ENCODE measurements at regions not wholly inside any gene's neighbourhood (a gene's known extent, or its start where the extent isn't known, plus 50 kb on each side); places are given as distances from the start of the nearest gene placed in this dataset.
"Not testable (repeated sequence)": the region's sequence is repeated elsewhere in the genome, so short reads cannot be mapped to it uniquely, and the experiment has no call there.

- 70% methylated on average over 2 of the region's 2 CpGs for WGBS
- Histone ChIP-seq H3K27ac (ENCODE audit: low read depth in 1 of 2, low read length in 1 of 2) (no peak overlapping the region), H3K4me1 (ENCODE audit: control insufficient read depth in 2 of 2, insufficient read depth in 2 of 2, low read length in 2 of 2) (no peaks in the 10 kb centered on the region), H3K36me3 (ENCODE audit: control insufficient read depth in 2 of 2, insufficient read depth in 2 of 2, low read length in 1 of 2) (no peaks in the 10 kb centered on the region), H3K9me3 (ENCODE audit: control insufficient read depth in 2 of 2, insufficient read depth in 1 of 2, low read length in 1 of 2) (no peaks in the 10 kb centered on the region), H3K4me3 (ENCODE audit: low read length in 2 of 2) (no peak overlapping the region), H3K27me3 (ENCODE audit: control insufficient read depth in 2 of 2, insufficient read depth in 1 of 2, low read length in 1 of 2) (no peaks in the 10 kb centered on the region)
- no peak for DNase-seq (ENCODE audit: low read depth in 6 of 9, low spot score in 9 of 9)
Observed at GRCh38 chr6:160883560-160883959, 108.0 kb upstream of the MAP3K4 start.

GRCh38 chr6:160883999-160884398, 107.6 kb upstream of the MAP3K4 start:
- no peaks in the 10 kb centered on the region for H3K4me1 ChIP-seq (ENCODE audit: control insufficient read depth in 2 of 2, insufficient read depth in 2 of 2, low read length in 2 of 2)
- H3K4me3 ChIP-seq (ENCODE audit: low read length in 2 of 2), result no peak overlapping the region
- H3K27me3 ChIP-seq (ENCODE audit: control insufficient read depth in 2 of 2, insufficient read depth in 1 of 2, low read length in 1 of 2), result no peaks in the 10 kb centered on the region
- 89% methylated on average over 4 of the region's 4 CpGs for WGBS
- no peaks in the 10 kb centered on the region for H3K36me3 ChIP-seq (ENCODE audit: control insufficient read depth in 2 of 2, insufficient read depth in 2 of 2, low read length in 1 of 2)
- DNase-seq (ENCODE audit: low read depth in 6 of 9, low spot score in 9 of 9), result no peak
- H3K9me3 ChIP-seq (ENCODE audit: control insufficient read depth in 2 of 2, insufficient read depth in 1 of 2, low read length in 1 of 2), result no peaks in the 10 kb centered on the region
- no peak overlapping the region for H3K27ac ChIP-seq (ENCODE audit: low read depth in 1 of 2, low read length in 1 of 2)

- H3K27ac ChIP-seq (ENCODE audit: low read depth in 1 of 2, low read length in 1 of 2); H3K36me3 ChIP-seq (ENCODE audit: control insufficient read depth in 2 of 2, insufficient read depth in 2 of 2, low read length in 1 of 2); H3K9me3 ChIP-seq (ENCODE audit: control insufficient read depth in 2 of 2, insufficient read depth in 1 of 2, low read length in 1 of 2); H3K4me3 ChIP-seq (ENCODE audit: low read length in 2 of 2); H3K4me1 ChIP-seq (ENCODE audit: control insufficient read depth in 2 of 2, insufficient read depth in 2 of 2, low read length in 2 of 2); H3K27me3 ChIP-seq (ENCODE audit: control insufficient read depth in 2 of 2, insufficient read depth in 1 of 2, low read length in 1 of 2); DNase-seq (ENCODE audit: low read depth in 6 of 9, low spot score in 9 of 9): not testable (repeated sequence)
- WGBS, result 70% methylated on average over 1 of the region's 1 CpG
Observed at GRCh38 chr6:160889148-160889547, 102.4 kb upstream of the MAP3K4 start.

- no peaks in the 10 kb centered on the region for H3K4me1 ChIP-seq (ENCODE audit: control insufficient read depth in 2 of 2, insufficient read depth in 2 of 2, low read length in 2 of 2)
- no peaks in the 10 kb centered on the region for H3K27me3 ChIP-seq (ENCODE audit: control insufficient read depth in 2 of 2, insufficient read depth in 1 of 2, low read length in 1 of 2)
- H3K27ac ChIP-seq (ENCODE audit: low read depth in 1 of 2, low read length in 1 of 2), result no peak overlapping the region
- no peaks in the 10 kb centered on the region for H3K36me3 ChIP-seq (ENCODE audit: control insufficient read depth in 2 of 2, insufficient read depth in 2 of 2, low read length in 1 of 2)
- no peaks in the 10 kb centered on the region for H3K9me3 ChIP-seq (ENCODE audit: control insufficient read depth in 2 of 2, insufficient read depth in 1 of 2, low read length in 1 of 2)
- 89% methylated on average over 2 of the region's 2 CpGs for WGBS
- no peak for DNase-seq (ENCODE audit: low read depth in 6 of 9, low spot score in 9 of 9)
- no peak overlapping the region for H3K4me3 ChIP-seq (ENCODE audit: low read length in 2 of 2)
Observed at GRCh38 chr6:160891690-160892089, 99.9 kb upstream of the MAP3K4 start.

GRCh38 chr6:160895562-160895961, 96.0 kb upstream of the MAP3K4 start:
- no peak for DNase-seq (ENCODE audit: low read depth in 6 of 9, low spot score in 9 of 9)
- no peak overlapping the region for H3K4me3 ChIP-seq (ENCODE audit: low read length in 2 of 2)
- H3K36me3 ChIP-seq (ENCODE audit: control insufficient read depth in 2 of 2, insufficient read depth in 2 of 2, low read length in 1 of 2), result no peaks in the 10 kb centered on the region
- H3K9me3 ChIP-seq (ENCODE audit: control insufficient read depth in 2 of 2, insufficient read depth in 1 of 2, low read length in 1 of 2), result no peaks in the 10 kb centered on the region
- no peaks in the 10 kb centered on the region for H3K4me1 ChIP-seq (ENCODE audit: control insufficient read depth in 2 of 2, insufficient read depth in 2 of 2, low read length in 2 of 2)
- H3K27me3 ChIP-seq (ENCODE audit: control insufficient read depth in 2 of 2, insufficient read depth in 1 of 2, low read length in 1 of 2), result no peaks in the 10 kb centered on the region
- H3K27ac ChIP-seq (ENCODE audit: low read depth in 1 of 2, low read length in 1 of 2), result no peak overlapping the region

GRCh38 chr6:160899671-160900430, 91.7 kb upstream of the MAP3K4 start:
- H3K27me3 ChIP-seq (ENCODE audit: control insufficient read depth in 2 of 2, insufficient read depth in 1 of 2, low read length in 1 of 2), result no peaks in the 10 kb centered on the region
- WGBS, result 82% methylated on average over 6 of the region's 6 CpGs
- H3K9me3 ChIP-seq (ENCODE audit: control insufficient read depth in 2 of 2, insufficient read depth in 1 of 2, low read length in 1 of 2), result no peaks in the 10 kb centered on the region
- no peak for DNase-seq (ENCODE audit: low read depth in 6 of 9, low spot score in 9 of 9)
- H3K27ac ChIP-seq (ENCODE audit: low read depth in 1 of 2, low read length in 1 of 2), result no peak overlapping the region
- no peaks in the 10 kb centered on the region for H3K4me1 ChIP-seq (ENCODE audit: control insufficient read depth in 2 of 2, insufficient read depth in 2 of 2, low read length in 2 of 2)
- H3K4me3 ChIP-seq (ENCODE audit: low read length in 2 of 2), result no peak overlapping the region
- H3K36me3 ChIP-seq (ENCODE audit: control insufficient read depth in 2 of 2, insufficient read depth in 2 of 2, low read length in 1 of 2), result no peaks in the 10 kb centered on the region

GRCh38 chr6:160911949-160912348, 79.6 kb upstream of the MAP3K4 start:
- H3K4me1 ChIP-seq (ENCODE audit: control insufficient read depth in 2 of 2, insufficient read depth in 2 of 2, low read length in 2 of 2), result no peaks in the 10 kb centered on the region
- H3K27ac ChIP-seq (ENCODE audit: low read depth in 1 of 2, low read length in 1 of 2), result no peak overlapping the region
- H3K4me3 ChIP-seq (ENCODE audit: low read length in 2 of 2), result no peak overlapping the region
- H3K9me3 ChIP-seq (ENCODE audit: control insufficient read depth in 2 of 2, insufficient read depth in 1 of 2, low read length in 1 of 2), result peaks cover 0 to 4% of the 10 kb centered on the region in 2 donors
- WGBS, result 93% methylated on average over 5 of the region's 5 CpGs
- no peaks in the 10 kb centered on the region for H3K27me3 ChIP-seq (ENCODE audit: control insufficient read depth in 2 of 2, insufficient read depth in 1 of 2, low read length in 1 of 2)
- no peaks in the 10 kb centered on the region for H3K36me3 ChIP-seq (ENCODE audit: control insufficient read depth in 2 of 2, insufficient read depth in 2 of 2, low read length in 1 of 2)
- no peak for DNase-seq (ENCODE audit: low read depth in 6 of 9, low spot score in 9 of 9)

- no peaks in the 10 kb centered on the region for H3K4me1 ChIP-seq (ENCODE audit: control insufficient read depth in 2 of 2, insufficient read depth in 2 of 2, low read length in 2 of 2)
- no peak for DNase-seq (ENCODE audit: low read depth in 6 of 9, low spot score in 9 of 9)
- H3K4me3 ChIP-seq (ENCODE audit: low read length in 2 of 2), result no peak overlapping the region
- 95% methylated on average over 6 of the region's 6 CpGs for WGBS
- H3K9me3 ChIP-seq (ENCODE audit: control insufficient read depth in 2 of 2, insufficient read depth in 1 of 2, low read length in 1 of 2), result peaks cover 0 to 4% of the 10 kb centered on the region in 2 donors
- no peaks in the 10 kb centered on the region for H3K36me3 ChIP-seq (ENCODE audit: control insufficient read depth in 2 of 2, insufficient read depth in 2 of 2, low read length in 1 of 2)
- H3K27ac ChIP-seq (ENCODE audit: low read depth in 1 of 2, low read length in 1 of 2), result no peak overlapping the region
- H3K27me3 ChIP-seq (ENCODE audit: control insufficient read depth in 2 of 2, insufficient read depth in 1 of 2, low read length in 1 of 2), result no peaks in the 10 kb centered on the region
Observed at GRCh38 chr6:160912411-160912810, 79.2 kb upstream of the MAP3K4 start.

GRCh38 chr6:160917572-160917971, 74.0 kb upstream of the MAP3K4 start:
- Histone ChIP-seq H3K4me1 (ENCODE audit: control insufficient read depth in 2 of 2, insufficient read depth in 2 of 2, low read length in 2 of 2) (no peaks in the 10 kb centered on the region), H3K36me3 (ENCODE audit: control insufficient read depth in 2 of 2, insufficient read depth in 2 of 2, low read length in 1 of 2) (no peaks in the 10 kb centered on the region), H3K4me3 (ENCODE audit: low read length in 2 of 2) (no peak overlapping the region), H3K27me3 (ENCODE audit: control insufficient read depth in 2 of 2, insufficient read depth in 1 of 2, low read length in 1 of 2) (no peaks in the 10 kb centered on the region), H3K9me3 (ENCODE audit: control insufficient read depth in 2 of 2, insufficient read depth in 1 of 2, low read length in 1 of 2) (no peaks in the 10 kb centered on the region), H3K27ac (ENCODE audit: low read depth in 1 of 2, low read length in 1 of 2) (no peak overlapping the region)
- DNase-seq (ENCODE audit: low read depth in 6 of 9, low spot score in 9 of 9), result no peak
- 95% methylated on average over 3 of the region's 3 CpGs for WGBS
